NT2/D1 (cell line): ENCODE measurements at regions not wholly inside any gene's neighbourhood (a gene's known extent, or its start where the extent isn't known, plus 50 kb on each side); places are given as distances from the start of the nearest gene placed in this dataset.
"Not testable (repeated sequence)": the region's sequence is repeated elsewhere in the genome, so short reads cannot be mapped to it uniquely, and the experiment has no call there.

Experiments
- SUZ12 ChIP-seq: IDR thresholded peaks from 2 replicates; pipeline ENCODE4 v1.6.1; 2011; ENCODE audit not compliant: insufficient read length, insufficient read depth; ENCODE audit errors: extremely low read depth
- YY1 ChIP-seq: IDR thresholded peaks from 2 replicates; pipeline ENCODE4 v1.6.1; 2011; ENCODE audit not compliant: insufficient read length, insufficient read depth
- ZNF274 ChIP-seq: IDR thresholded peaks from 2 replicates; pipeline ENCODE4 v1.6.1; 2011; ENCODE audit warnings: mild to moderate bottlenecking, low read depth, low read length

GRCh38 chr9:62864481-62865469 is 1674.9 kb downstream of the SPATA31A7 start:
- TF ChIP-seq ZNF274, YY1, SUZ12: not testable (repeated sequence)
